Glutamatergic neuron (in vitro differentiated cells): ENCODE measurements at regions not wholly inside any gene's neighbourhood (a gene's known extent, or its start where the extent isn't known, plus 50 kb on each side); places are given as distances from the start of the nearest gene placed in this dataset.

Source experiments
- DNase-seq: peaks from one replicate; pipeline ENCODE4 v3.0.0; 2022
- H3K27ac Mint-ChIP-seq: one replicate; pipeline ENCODE4 v1.8.0; 2020; ENCODE audit warnings: mild to moderate bottlenecking, mixed read lengths, inconsistent platforms; ENCODE audit not compliant: unreplicated experiment
- H3K27me3 Mint-ChIP-seq: one replicate; pipeline ENCODE4 v1.8.0; 2020; ENCODE audit warnings: mild to moderate bottlenecking, moderate library complexity, mixed read lengths, inconsistent platforms; ENCODE audit not compliant: unreplicated experiment
- H3K36me3 Mint-ChIP-seq: one replicate; pipeline ENCODE4 v1.8.0; 2020; ENCODE audit warnings: mild to moderate bottlenecking, mixed read lengths, inconsistent platforms; ENCODE audit not compliant: unreplicated experiment
- H3K4me1 Mint-ChIP-seq: one replicate; pipeline ENCODE4 v1.8.0; 2020; ENCODE audit warnings: mild to moderate bottlenecking, low read depth, mixed read lengths, inconsistent platforms; ENCODE audit not compliant: unreplicated experiment
- H3K4me3 Mint-ChIP-seq: one replicate; pipeline ENCODE4 v1.8.0; 2020; ENCODE audit warnings: mild to moderate bottlenecking, mixed read lengths, inconsistent platforms; ENCODE audit not compliant: unreplicated experiment
- H3K9me3 Mint-ChIP-seq: one replicate; pipeline ENCODE4 v1.8.0; 2020; ENCODE audit warnings: mild to moderate bottlenecking, moderate library complexity, mixed read lengths, inconsistent platforms; ENCODE audit not compliant: unreplicated experiment
- TF ChIP-seq, protein P1 (sequence below): fragments of 200-600 bp; sonication (generic); IDR thresholded peaks from one replicate; pipeline ENCODE4 v1.5.0; 2021; ENCODE audit not compliant: partially characterized antibody, unreplicated experiment

DNA sequence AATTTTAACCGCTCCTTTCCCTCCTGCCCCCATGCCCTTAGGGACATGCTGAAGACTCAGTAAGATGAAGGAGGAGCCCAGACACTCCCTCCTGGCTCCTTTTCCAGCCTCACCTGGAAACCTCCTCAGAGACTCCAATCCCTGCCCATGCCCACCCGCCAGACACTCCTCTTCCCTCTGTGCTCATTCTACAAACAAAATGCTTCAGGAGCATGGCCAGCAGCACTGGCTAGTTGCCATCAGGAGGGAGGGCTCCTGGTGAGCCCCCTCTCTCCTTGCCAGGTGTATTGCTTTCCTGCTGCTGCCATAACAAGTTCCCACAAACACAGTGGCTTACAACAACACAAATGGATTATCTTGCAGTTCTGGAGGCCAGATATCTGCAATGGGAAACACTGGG, 126.1 kb downstream of the PSMG1 start:
- Mint-ChIP-seq H3K9me3 (peaks cover 10% of the 10 kb centered on the region), H3K4me3 (no peak overlapping the region), H3K27me3 (peaks cover 5% of the 10 kb centered on the region), H3K4me1 (peaks cover 6% of the 10 kb centered on the region), H3K27ac (no peak overlapping the region), H3K36me3 (no peaks in the 10 kb centered on the region)
- TF ChIP-seq, protein P1, sequence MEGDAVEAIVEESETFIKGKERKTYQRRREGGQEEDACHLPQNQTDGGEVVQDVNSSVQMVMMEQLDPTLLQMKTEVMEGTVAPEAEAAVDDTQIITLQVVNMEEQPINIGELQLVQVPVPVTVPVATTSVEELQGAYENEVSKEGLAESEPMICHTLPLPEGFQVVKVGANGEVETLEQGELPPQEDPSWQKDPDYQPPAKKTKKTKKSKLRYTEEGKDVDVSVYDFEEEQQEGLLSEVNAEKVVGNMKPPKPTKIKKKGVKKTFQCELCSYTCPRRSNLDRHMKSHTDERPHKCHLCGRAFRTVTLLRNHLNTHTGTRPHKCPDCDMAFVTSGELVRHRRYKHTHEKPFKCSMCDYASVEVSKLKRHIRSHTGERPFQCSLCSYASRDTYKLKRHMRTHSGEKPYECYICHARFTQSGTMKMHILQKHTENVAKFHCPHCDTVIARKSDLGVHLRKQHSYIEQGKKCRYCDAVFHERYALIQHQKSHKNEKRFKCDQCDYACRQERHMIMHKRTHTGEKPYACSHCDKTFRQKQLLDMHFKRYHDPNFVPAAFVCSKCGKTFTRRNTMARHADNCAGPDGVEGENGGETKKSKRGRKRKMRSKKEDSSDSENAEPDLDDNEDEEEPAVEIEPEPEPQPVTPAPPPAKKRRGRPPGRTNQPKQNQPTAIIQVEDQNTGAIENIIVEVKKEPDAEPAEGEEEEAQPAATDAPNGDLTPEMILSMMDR: no peak
- no peak for DNase-seq

DNA sequence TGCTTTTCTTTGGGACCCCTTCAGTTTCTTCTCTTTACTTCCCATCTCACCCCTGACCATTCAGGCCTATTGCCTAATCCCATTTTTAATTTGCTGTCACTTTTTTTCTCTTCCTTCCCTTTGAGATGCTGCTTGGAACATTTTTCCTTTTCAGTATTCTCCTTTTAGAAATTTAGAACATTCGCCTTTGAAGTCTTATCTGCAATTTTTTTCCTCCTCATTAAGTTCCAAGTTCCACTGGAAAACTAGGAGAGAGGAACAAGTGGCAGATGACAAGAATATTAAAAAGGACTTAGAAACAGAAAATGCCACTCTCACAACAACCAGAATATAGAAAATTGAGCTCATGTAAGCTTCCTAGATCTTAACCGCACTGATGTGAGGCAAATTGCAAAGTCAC, 126.6 kb downstream of the PSMG1 start:
- Mint-ChIP-seq H3K27ac (no peak overlapping the region), H3K27me3 (peaks cover 5% of the 10 kb centered on the region), H3K9me3 (peaks cover 8% of the 10 kb centered on the region), H3K36me3 (no peaks in the 10 kb centered on the region), H3K4me3 (no peak overlapping the region), H3K4me1 (peaks cover 6% of the 10 kb centered on the region)
- TF ChIP-seq, protein P1: no peak
- no peak for DNase-seq

DNA sequence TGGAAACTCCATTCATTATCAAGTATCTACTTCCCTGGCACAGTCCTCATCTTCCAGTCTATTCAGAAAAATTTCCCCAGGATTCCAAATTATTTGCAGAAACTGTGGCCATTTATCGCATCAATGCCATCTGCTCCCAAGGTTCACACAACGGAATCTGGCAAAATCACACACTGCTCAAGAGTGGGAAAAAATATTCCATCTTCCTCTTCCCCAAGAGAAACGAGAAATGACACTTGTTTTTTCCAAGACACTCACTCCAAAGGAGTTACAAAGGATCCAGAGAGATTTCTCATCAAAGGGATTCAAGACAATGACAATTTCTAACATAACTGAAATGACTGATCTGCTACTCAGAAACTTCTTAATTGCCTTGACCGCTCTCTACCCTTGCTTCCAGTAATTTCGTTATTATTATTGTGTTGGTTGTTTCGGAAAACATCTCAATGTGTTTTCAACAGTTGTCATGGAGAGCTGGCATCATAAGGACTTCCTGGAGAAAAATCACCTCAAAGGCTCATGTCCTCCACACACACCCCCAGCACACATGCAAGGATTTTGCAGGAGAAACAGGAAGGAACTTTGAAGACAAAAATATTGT, 128.0 kb downstream of the PSMG1 start:
- H3K27me3 Mint-ChIP-seq: peaks cover 5% of the 10 kb centered on the region
- TF ChIP-seq, protein P1: no peak
- no peak overlapping the region for H3K27ac Mint-ChIP-seq
- no peaks in the 10 kb centered on the region for H3K36me3 Mint-ChIP-seq
- H3K9me3 Mint-ChIP-seq: no peaks in the 10 kb centered on the region
- no peak for DNase-seq
- H3K4me1 Mint-ChIP-seq: no peaks in the 10 kb centered on the region
- no peak overlapping the region for H3K4me3 Mint-ChIP-seq

DNA sequence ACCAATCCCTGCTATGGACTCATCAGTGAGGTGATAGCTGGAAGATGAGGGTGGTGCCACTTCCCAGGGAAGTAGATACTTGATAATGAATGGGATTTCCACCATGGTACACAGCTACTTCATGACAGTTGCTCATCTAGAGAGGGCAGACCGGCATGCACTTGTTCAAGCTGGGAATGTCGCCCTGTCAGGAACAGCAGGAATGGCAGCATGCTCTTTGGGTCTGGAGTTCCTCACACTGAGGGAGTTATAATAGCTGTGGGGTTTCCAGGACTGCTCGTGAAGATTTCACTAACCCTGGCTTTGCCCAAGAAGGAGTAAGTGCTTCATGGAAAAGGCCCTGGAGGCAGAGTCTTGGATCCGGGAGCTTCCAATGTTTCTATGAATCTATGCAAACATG, 129.2 kb downstream of the PSMG1 start:
- Mint-ChIP-seq H3K4me3 (no peak overlapping the region), H3K27ac (no peak overlapping the region), H3K9me3 (no peaks in the 10 kb centered on the region), H3K4me1 (no peaks in the 10 kb centered on the region), H3K36me3 (no peaks in the 10 kb centered on the region), H3K27me3 (peaks cover 2% of the 10 kb centered on the region)
- no peak for DNase-seq
- TF ChIP-seq, protein P1: no peak

DNA sequence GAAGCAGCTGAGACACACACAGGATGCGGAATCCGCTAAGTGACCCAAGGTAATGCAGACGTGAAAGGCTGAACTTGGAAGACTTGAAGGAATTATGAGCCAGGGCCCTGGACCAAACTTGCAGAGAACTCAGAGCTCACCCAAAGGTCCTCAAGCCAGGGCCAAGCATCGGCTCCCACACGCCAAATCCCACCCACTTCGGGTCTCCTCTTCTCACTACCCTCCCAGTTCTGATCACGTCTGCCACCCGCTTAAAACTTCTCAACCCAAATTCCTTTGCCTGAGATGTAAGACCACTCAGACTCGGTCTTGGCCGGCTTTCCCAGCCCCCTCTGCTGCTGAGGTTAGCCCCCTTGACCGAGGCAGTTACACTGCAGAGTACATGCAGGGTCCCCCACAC, 130.1 kb downstream of the PSMG1 start:
- no peak for DNase-seq
- Mint-ChIP-seq H3K27ac (no peak overlapping the region), H3K27me3 (peaks cover 2% of the 10 kb centered on the region), H3K4me1 (no peaks in the 10 kb centered on the region), H3K4me3 (no peak overlapping the region), H3K9me3 (no peaks in the 10 kb centered on the region), H3K36me3 (no peaks in the 10 kb centered on the region)
- TF ChIP-seq, protein P1: no peak
